RPMI8226 (cell line): ENCODE measurements at regions not wholly inside any gene's neighbourhood (a gene's known extent, or its start where the extent isn't known, plus 50 kb on each side); places are given as distances from the start of the nearest gene placed in this dataset.

ENCODE experiments used
- DNase-seq: peaks from one replicate; pipeline ENCODE4 v3.0.0-alpha.2; 2015

DNA sequence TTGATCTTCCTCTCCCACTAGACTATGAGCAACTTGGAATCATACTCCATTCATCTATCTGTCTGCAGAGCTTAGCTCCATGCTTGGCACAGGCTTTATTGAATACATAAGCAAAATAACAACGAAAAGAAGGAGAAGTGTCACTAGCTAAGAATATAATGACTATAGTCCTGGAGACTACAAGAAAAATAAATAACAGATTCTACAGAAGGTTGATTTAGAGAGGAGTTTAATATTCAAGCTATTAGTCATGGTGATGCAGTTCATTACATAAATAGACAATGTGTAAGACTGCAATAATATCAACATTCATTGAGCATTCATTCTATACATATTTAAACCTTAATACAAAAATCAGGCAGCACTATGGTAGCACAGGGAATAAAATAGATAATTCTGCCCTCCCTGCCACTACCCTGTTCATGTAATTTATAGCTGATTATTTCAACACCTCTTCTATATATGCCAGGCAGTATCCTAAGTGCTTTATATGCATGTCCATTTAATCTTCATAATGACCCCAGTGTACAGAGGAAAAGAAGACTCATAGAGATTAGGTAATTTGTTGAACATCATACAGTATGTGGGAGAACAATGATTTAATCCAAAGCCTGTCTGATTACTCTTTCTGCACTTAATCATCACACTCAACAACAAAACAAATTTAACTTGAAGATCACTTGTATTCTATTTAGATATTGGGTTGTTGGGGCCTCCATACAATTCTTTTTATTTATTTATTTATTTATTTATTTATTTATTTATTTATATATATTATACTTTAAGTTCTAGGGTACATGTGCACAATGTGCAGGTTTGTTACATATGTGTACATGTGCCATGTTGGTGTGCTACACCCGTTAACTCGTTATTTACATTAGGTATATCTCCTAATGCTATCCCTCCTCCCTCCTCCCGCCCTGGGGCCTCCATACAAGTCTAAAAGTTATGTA, 165.3 kb downstream of the RNF152 start:
- no peak for DNase-seq

DNA sequence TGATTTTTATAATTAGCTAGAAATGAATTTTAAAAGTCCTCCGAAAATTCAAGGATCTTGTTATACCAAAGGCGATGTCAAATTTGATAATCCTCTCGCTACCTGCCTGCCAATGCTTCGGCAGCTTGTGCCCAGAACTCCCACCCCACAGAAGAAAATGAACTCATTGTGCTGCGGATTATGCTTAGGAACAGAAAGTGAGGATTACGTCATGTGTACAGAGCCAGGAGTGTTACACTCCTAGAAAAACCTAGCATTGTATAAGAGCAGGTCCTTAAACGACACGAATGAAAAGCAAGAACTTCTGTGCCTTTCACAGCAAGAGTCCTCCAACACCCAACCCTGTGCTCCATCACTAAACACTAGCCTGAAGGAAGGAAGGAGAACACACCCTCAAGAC, 168.3 kb downstream of the RNF152 start:
- DNase-seq: no peak

DNA sequence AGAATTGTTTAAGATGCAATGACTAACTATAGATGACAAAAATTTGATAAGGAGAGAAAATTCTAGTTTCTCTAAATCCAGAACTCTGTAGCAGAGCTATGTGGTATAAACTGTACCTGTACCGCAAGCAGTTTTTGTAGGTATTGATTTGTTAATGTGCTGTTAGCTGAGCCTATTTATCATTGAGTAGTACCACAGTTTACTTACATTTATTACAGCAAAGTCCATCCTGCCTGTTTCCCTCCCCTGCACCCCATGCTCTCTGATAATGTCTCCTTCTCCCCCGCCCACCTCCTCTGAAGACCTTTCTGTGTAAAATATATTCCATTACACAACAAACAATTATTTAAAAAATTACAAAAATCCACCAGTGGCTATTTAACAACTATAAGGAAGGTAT, 170.6 kb downstream of the RNF152 start:
- DNase-seq: no peak

DNA sequence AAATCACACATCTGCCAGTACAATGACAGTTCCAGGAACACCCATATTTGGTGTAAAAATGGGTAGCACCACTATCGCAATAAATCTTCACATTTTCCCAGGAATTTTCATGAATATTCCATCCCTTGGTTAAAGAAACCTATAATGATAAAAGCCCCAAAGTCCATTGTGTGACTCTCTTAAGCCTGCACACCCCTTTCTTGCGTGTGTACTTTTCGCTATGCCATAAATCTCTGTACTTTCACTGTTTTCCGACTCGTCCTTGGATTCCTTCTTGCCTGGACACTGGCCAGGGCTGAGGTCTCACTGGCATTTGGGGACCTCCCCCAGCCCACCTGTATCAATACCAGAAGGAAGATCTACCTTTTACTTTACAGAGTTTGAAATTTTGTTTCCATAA, 172.3 kb downstream of the RNF152 start:
- no peak for DNase-seq

DNA sequence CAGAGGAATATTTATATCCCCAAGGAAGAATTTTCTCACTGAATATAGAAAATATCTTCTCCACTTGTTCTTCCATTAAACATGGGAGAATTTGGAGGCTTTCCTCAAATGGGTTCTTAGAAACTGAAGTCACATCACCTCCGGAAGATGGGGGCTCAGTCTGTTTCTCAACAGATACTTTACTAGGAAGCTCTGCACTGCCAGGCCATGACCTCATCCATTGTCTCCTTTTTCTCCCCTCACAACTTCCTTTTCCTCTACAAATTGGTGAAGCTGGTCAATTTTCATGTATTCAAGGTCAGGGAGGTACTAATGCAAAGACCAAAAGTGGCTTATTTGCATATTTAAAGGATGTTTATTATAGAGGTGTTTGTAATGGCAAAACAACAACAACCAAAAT, 173.1 kb downstream of the RNF152 start:
- DNase-seq: no peak

DNA sequence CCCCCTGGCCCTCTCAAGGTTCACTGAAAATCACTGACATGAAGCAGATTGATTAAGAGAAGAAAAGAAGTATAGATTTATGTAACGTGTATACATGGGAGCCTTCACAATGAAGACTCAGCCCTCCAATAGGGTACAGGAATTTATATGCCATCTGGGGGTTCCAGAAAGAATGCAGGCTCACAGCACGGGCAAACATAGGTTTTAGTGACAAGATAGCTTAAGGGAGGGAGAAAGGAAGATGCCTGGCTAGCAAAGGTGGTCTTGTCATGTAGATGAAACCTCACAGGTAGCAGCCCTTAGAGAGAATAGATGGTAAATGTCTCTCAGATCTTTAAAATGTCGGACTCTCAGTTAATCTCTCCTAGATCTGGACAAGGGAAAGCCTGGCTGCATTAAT, 173.9 kb downstream of the RNF152 start:
- no peak for DNase-seq

DNA sequence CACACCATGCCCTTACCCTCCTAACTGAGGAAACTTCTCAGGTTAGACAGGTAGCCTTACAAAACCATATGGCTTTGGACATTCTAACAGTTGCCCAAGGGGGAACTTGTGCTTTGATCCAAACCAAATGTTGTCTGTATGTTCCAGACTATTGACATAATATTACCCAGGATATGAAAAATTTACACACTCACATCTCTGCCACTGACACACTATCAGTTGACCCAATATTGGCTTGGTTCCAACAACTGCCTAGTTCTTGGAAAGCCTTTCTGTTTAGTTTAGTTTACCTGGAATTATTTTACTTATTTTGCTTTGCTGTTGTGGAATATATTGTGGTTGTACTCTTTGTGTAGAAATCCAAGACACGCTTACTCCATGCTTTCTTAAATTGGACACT, 178.4 kb downstream of the RNF152 start:
- no peak for DNase-seq

DNA sequence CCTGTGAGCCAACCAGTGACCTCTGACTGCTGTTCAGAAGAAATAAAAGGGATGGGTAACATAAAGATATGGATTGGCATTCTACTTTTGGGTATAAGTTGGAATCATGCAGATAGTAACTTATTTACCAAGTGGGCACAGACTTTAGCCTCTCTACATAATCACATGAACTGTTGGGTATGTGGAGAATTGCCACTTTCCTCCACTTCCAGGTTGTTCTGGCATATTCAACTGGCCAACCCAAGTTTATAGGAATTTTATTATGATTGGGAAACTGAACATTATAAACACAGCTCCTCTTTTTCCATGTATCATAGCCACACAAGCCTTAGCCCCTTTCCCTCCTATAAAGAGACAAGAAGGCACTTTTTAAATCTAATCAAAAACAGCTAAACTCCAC, 179.3 kb downstream of the RNF152 start:
- DNase-seq: no peak

DNA sequence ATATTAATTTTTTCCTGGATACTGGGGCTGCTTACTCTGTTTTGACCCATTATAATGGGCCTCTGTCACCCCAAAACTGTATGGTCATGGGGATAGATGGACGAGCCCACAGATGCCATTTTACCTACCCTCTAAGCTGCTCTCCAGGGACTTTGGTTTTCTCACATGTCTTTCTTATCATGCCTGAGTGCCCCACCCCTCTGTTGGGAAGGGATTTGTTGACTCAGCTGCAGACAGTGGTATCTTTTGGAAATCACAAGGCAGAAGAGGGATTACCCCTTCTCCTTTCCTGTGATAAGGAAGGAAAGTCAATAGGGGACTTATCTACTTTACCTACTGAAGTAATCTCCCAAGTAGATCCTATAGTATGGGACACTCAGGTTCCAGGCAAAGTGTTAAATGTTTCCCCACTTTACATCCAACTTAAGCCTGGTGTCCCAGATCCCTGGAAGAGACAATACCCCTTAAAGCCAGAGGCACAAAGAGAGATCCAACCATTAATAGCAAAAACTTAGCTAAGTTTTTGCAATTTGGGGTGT, 182.7 kb downstream of the RNF152 start:
- DNase-seq: no peak

DNA sequence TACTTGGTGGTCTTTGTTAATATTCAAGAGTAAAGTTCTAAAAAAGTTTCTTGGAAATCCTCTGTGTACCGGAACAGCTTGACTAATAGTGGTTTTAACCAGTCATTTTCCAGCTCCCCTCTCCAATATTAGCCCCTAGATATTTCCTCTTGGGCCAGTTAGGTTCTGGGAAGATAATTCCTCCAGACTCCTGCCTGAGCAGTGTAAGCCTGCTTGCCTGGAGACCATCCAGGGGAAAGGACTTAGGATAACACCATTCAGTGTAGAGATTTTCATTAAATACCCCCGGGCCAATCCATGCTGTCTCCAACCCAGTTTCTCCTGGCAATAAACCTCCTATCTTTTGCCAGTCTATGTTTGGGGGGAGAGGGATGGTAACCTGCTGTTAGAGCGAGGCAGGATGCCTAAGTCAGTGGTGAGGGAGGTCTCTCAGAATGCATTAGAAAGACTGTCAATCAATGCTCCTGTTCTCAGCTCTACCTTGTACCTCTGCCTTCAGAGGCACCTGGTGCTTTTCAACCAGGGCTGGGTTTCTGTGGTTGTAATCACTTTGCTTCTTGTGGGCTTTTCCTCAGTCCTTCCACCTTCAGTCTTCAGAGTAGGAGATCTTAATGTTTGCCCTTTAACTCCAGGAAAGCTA, 186.4 kb downstream of the RNF152 start:
- DNase-seq: no peak

DNA sequence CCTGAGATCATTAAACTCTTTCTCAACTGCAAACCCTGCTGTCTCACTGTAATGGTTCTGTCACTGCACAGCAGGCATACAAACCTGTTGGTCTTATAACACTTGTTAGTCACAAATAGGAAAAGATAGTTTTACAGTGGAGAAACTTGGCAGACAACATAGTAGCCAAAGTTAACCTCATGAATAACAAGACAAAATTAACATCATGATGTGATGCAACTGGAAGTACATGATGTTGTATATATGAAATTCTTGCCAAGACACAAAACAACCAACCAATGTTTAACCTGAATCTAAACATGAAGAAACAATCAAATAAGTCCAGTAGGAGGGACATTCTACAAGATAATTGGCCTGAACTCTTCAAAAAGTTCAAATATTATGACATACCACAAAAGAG, 189.3 kb downstream of the RNF152 start:
- no peak for DNase-seq

DNA sequence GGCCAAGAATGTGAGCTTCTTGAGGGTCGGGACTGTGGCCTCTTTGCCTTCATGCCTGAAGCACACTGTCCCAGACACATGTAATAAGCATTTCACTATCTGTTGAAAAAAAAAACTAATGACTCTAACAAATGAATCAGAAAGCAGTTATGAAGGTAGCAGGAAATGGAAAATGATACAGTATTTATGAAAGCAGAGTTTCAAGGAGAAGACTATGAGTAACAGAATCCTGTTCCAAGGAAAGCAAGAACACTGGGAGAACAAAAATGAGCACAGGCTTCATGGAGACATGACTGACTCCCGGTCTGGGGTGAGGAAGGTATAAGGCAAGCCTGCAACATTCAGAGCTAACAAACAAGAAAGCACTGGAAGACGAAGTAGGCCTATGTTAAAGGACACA, 190.8 kb downstream of the RNF152 start:
- DNase-seq: no peak

DNA sequence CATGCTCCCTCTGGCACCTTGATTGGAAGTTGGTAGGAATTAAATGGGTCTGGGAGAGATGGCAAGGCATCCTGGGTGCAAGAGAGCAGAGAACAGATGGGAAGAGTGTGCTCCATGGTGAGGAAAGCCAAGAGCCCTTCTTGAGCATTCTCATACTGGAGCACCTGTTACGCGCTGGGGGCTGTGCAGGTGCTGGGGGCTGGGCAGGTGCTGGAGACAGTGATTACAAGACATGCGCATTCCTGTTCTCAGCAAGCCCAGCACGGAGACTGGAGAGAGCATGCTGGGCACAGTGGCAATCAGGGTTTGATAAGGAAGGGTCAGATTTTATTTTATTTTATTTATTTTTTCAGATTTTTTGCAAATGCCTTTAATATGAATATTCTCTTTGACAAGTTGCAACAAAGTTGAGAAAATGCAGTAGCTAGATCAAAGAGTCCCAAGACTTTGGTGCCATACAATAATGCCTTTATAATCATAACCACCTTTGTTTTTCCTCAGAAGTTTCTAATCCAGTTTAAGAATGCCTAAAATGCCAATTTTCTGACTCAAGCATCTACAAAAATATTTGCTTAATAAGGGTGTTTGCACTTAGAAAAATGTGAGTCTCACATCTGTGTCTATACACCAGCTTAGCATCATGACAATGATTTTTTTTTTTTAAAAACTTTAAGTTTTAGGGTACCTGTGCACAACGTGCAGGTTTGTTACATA, 193.3 kb downstream of the RNF152 start:
- no peak for DNase-seq

DNA sequence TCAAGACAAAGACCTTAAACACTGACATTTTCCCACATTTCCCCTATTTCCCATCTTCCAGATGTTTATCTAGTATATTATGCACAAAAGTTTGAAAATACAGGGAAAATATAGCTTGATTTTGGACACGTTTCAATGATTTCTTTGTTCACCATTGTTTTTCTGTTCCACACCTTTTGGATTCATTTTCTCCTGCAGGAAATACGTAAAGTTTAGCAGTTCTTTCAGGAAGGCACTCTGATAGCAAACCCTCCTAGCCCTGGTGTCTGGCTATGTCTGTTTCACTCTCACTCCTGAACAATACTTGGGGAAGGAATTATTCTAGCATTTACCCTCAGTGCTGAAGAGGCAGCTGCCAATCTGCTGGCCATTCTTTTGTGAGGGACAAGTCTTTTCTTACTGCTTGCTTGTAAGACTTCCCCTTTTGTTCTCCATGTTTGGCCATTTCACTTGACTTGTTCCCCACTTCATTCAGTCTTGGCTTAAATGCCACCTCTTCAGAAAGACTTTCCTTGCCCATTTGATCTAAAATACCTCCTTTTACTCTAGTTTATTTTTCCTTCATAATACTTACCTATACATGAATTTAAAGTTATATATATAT, 195.4 kb downstream of the RNF152 start:
- DNase-seq: no peak

DNA sequence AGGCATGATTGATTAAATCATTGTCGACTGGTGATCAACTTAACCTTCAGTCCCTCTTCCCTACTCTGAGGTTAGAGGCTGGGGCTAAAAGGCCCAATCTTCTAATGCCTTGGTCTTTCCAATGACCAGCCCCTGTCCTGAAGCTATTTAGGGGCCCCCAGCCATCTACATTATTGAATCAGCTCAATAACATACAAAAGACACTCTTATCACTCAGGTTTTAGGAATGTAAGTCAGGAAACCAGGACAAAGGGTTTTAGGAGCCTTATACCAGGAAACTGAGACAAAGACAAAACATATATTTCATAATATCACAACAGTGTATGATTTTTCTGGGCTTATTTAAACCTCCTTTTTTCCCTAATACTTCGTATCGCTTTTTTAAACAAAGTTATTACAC, 198.6 kb downstream of the RNF152 start:
- no peak for DNase-seq

DNA sequence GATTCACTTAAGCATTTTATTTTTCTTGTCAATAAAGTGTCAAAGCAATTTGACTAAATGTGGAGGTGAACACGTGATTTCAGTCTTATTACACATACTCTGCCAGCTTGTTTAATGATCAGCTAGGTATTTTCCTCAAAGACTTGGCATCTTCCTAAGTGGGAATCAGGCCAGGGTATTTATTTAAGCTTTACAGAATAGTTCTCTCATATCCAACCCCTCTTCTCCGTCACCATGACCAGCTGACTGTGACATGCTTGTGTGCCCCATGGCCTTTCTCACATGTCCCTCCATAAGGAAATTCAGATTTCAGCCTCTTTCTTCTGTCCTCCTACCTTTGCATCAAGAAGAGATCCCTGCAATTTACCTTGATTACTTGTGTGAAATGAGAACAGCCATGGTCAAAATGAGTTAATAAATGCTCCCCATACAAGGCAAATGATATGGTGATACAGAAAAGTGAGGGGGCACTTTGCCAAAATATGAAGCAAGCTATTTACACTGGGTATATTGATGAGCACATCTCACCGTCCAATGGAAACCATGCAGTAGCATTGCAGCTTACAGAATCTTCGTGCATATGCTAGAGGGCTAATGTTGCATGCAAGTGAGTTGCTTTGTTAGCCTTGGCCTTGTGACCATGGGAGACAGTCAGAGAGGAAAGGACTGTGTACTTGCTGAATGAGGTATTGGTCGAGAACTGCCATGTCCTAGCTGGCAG, 202.2 kb downstream of the RNF152 start:
- DNase-seq: no peak

DNA sequence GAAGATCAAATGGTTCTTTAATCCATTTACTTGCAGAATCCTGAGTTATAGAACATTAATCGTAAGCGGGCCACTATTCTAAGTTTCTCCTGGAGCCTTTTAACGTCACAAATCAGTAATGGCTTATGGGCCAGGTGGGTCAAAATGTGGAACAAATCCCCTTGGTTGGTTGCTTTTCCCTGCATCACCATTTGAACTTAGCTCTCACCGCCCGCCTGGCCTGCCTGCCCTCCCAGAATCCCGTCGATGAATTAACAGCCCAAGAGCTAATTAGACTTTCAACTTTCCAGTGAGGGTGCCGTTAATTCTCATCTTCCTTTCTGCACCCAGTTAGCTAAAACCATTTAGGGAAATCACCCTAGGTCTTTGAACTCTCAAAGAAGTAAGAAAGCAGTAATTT, 205.5 kb downstream of the RNF152 start:
- no peak for DNase-seq

DNA sequence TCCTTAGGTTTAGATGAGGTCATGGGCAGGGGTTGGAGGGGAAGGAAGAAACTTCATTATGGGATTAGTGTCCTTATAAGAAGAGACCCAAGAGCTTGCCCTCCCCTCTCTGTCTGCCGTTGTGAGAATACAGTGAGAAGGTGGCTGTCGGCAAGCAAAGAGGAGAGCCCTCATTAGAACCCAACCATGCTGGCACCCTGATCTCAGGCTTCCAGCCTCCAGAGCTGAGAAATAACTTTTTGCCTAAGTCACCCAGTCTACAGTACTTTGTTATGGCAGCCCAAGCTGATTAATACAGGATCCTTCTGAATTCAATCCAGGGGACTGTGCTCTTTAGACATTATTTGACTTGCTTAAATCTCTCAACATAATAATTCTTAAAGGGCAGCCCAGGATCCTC, 209.0 kb downstream of the RNF152 start:
- no peak for DNase-seq

DNA sequence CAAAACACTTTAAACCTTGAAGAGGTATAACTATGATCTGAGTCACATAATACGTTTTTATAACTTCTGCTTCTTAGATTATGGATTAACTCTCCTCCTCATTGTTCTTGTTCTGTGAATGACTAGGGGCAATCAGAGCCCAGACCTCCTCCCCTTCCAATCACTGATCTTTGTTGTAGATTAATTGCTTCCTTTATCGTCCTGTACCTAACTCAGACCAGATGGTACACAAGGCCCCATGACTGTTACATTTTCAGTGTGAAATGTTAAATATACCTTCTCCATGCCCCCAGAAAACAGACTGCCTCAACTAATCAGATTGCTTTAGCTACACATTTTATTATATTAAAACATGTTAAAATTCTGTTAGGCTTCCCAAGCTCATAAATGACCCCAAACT, 211.7 kb downstream of the RNF152 start:
- no peak for DNase-seq

DNA sequence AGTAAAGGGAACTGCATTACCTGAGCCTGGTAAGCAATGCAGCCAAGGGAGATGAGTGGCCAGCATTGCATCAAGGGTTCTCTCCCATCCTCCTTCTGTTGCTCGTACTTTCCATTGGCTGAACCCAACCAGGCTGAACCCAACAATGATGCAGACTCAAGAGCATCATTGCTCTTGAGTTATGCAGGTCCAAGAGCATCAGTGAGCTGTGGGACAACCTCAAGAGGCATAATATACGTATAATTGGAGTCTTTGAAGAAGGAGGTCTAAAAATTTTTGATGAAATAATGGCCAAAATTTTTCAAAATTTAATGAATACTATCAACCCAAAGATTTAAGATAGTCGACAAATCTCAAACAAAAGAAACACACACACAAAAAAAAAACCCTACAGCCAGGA, 213.0 kb downstream of the RNF152 start:
- no peak for DNase-seq

DNA sequence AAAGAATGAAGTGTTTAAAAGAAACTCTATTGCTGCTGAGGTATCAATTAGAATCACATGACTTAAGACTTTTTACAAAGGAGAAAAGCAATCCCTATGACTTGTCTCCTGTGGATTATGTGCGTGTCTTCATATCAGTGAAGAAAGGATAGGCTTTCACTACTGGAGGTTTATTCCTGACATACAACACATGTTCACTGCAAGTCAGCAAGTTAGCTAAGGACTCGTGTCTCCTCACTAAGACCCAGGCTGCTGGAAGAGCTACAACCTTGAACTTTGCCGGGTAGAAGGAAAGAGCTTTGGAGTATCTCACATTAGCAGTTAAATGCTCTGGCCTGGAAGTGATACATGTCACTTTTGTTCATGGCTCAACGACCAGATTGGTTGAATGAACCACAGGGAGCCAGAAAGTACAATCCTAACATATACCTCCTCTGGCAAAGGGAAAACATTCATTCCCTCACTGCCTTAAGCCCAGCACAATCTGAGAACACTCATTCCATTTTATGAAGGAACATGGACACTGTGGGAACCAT, 215.3 kb downstream of the RNF152 start:
- no peak for DNase-seq

DNA sequence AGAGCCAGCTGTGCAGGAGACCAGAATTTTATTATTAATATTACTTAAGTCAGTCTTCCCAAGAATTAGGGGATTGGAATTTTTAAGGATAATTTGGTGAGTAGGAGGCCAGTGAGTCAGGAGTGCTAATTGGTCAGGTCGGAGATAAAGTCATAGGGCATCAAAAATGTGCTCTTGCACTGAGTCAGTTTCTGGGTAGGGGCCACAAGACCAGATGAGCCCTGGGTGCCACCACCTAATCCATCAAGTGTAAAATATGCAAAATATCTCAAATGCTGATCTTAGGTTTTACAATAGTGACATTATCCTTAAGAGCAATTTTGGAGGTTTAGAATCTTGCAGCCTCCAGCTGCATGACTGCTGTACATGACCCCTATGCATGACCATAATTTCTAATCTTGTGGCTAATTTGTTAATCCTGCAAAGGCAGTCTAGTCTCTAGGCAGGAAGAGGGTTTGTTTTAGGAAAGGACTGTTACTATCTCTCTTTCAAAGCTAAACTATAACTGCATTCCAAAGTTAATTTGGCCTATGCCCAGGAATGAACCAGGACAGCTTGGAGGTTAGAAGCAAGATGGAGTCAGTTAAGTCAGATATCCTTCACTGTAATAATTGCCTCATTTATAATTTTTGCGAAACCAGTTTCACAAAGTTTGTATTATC, 215.9 kb downstream of the RNF152 start:
- no peak for DNase-seq
